ENCODE measurements at regions not wholly inside any gene's neighbourhood (a gene's known extent, or its start where the extent isn't known, plus 50 kb on each side); places are given as distances from the start of the nearest gene placed in this dataset.

DNA sequence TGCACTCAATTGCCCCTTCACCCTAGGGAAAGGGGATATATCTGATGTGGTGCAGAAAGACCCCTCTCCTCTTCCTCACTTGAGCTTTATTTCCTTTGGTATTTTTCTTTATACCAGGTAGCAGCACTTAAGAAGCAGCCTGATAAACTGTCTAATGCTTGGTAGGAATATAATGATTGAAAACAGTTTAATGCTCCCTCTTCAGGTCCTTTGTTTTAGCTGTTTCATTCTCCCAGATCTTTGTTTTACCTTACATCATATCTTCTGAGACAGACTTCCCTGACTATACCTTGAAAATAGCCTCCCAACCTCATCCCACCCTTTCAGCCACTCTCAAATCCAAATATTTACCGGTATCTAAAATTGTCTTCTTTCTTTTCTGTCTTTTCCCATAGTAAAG is 87.9 kb downstream of the NUDT12 start:
- TF ChIP-seq CTCF (IDR thresholded peaks at IDR 0.05) (no peak), POLR2AphosphoS5 (IDR thresholded peaks at IDR 0.05) (no peak), POLR2A (IDR thresholded peaks at IDR 0.05) (no peak)

Data from prostate gland (tissue), 2 donors.